ENCODE measurements at regions not wholly inside any gene's neighbourhood (a gene's known extent, or its start where the extent isn't known, plus 50 kb on each side); places are given as distances from the start of the nearest gene placed in this dataset.

DNA sequence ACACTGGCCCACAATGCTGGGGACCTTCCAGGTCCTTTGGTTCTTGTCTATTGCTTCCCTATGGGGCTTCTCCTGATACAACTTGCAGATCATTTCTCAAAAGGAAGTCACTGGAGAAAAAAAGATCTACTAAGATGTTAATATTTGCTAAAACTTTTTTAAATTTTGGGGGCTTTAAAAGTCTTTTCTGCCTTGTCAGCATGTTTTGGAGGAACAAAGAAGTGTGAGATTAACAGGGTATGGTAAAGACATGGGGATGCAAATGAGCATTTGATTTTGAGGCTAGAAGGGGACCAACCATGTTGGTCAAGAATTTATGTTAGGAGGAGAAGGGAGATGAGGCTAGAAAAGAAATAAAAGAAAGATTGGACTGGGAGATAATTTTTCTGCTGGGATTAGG, 515.4 kb downstream of the HTR7 start:
- H3K4me1 ChIP-seq (ENCODE audit: control insufficient read depth in 2 of 3, insufficient read depth in 2 of 3, low read depth in 1 of 3, low read length in 3 of 3) = no peaks in the 10 kb centered on the region
- H3K4me3 ChIP-seq (ENCODE audit: low read length in 3 of 3) = no peak overlapping the region
- no peaks in the 10 kb centered on the region for H3K9me3 ChIP-seq (ENCODE audit: control insufficient read depth in 2 of 3, insufficient read depth in 1 of 3, low read length in 3 of 3)
- FAIRE-seq (no peak), DNase-seq (no peak)
- TF ChIP-seq, protein P1, sequence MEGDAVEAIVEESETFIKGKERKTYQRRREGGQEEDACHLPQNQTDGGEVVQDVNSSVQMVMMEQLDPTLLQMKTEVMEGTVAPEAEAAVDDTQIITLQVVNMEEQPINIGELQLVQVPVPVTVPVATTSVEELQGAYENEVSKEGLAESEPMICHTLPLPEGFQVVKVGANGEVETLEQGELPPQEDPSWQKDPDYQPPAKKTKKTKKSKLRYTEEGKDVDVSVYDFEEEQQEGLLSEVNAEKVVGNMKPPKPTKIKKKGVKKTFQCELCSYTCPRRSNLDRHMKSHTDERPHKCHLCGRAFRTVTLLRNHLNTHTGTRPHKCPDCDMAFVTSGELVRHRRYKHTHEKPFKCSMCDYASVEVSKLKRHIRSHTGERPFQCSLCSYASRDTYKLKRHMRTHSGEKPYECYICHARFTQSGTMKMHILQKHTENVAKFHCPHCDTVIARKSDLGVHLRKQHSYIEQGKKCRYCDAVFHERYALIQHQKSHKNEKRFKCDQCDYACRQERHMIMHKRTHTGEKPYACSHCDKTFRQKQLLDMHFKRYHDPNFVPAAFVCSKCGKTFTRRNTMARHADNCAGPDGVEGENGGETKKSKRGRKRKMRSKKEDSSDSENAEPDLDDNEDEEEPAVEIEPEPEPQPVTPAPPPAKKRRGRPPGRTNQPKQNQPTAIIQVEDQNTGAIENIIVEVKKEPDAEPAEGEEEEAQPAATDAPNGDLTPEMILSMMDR (IDR thresholded peaks at IDR 0.05; ENCODE audit: borderline replicate concordance, extremely low read depth, insufficient read depth) = no peak
- no peak overlapping the region for H3K27ac ChIP-seq (ENCODE audit: low read depth in 2 of 2, low read length in 2 of 2)
- no peaks in the 10 kb centered on the region for H3K36me3 ChIP-seq (ENCODE audit: control insufficient read depth in 2 of 3, insufficient read depth in 3 of 3, low read length in 3 of 3)
- no peaks in the 10 kb centered on the region for H3K27me3 ChIP-seq (ENCODE audit: control insufficient read depth, insufficient read depth, low read length)
- intact Hi-C loops (cut with DNase I) = no loop called here
- H3K9ac ChIP-seq (ENCODE audit: low read length in 3 of 3) = no peak overlapping the region

DNA sequence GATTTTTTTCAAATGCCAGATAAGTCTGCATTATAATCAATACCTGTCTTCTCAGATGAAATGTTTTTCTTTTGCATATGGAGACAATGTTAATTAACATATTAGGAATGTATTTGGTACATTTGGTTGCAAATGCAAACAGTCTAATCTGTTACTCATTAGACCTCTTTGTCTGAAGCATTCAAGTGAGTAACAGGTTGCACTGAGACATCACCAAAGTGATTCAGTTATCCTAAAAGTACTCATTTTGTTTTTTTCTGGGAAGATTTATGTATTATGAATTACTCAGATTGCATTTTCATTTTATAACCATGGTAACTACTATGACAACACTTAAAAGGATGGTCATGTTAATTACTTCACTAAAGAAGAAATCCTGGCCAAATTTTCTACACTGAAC, 513.6 kb downstream of the HTR7 start:
- H3K27ac ChIP-seq (ENCODE audit: low read depth in 2 of 2, low read length in 2 of 2) = no peak overlapping the region
- FAIRE-seq = no peak
- intact Hi-C loops (cut with DNase I) = no loop called here

DNA sequence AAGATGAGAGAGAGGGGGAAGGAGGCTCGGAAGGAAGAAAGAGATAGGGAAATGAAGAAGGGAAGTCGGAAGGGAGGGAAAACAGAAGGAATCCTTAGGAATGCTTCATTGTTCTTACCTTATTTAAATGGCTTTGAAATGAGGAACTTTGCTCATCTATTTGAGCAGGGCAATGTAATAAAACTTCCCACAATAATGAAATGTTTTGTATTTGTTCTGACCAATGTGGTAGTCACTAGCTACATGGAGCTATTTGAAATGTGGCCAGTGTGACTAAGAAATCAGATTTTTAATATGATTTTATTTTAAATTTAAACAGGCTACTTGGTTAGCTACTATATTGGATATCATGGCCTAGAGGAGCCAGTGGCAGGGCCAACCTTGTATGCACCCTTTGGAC, 510.6 kb downstream of the HTR7 start:
- no peak overlapping the region for H3K27ac ChIP-seq (ENCODE audit: low read depth in 2 of 2, low read length in 2 of 2)
- no peak for FAIRE-seq
- no peak overlapping the region for H3K9ac ChIP-seq (ENCODE audit: low read length in 3 of 3)
- TF ChIP-seq, protein P1 (IDR thresholded peaks at IDR 0.05; ENCODE audit: borderline replicate concordance, extremely low read depth, insufficient read depth) = no peak
- no peaks in the 10 kb centered on the region for H3K4me1 ChIP-seq (ENCODE audit: control insufficient read depth in 2 of 3, insufficient read depth in 2 of 3, low read depth in 1 of 3, low read length in 3 of 3)
- no peaks in the 10 kb centered on the region for H3K36me3 ChIP-seq (ENCODE audit: control insufficient read depth in 2 of 3, insufficient read depth in 3 of 3, low read length in 3 of 3)
- H3K9me3 ChIP-seq (ENCODE audit: control insufficient read depth in 2 of 3, insufficient read depth in 1 of 3, low read length in 3 of 3) = no peaks in the 10 kb centered on the region
- no peak overlapping the region for H3K4me3 ChIP-seq (ENCODE audit: low read length in 3 of 3)
- no peaks in the 10 kb centered on the region for H3K27me3 ChIP-seq (ENCODE audit: control insufficient read depth, insufficient read depth, low read length)
- intact Hi-C loops (cut with DNase I) = no loop called here
- DNase-seq = no peak

More for the DNA sequence above, 513.6 kb downstream of the HTR7 start:
- Histone ChIP-seq H3K4me3 (ENCODE audit: low read length in 3 of 3) (no peak overlapping the region), H3K4me1 (ENCODE audit: control insufficient read depth in 2 of 3, insufficient read depth in 2 of 3, low read depth in 1 of 3, low read length in 3 of 3) (no peaks in the 10 kb centered on the region), H3K27me3 (ENCODE audit: control insufficient read depth, insufficient read depth, low read length) (no peaks in the 10 kb centered on the region), H3K9me3 (ENCODE audit: control insufficient read depth in 2 of 3, insufficient read depth in 1 of 3, low read length in 3 of 3) (no peaks in the 10 kb centered on the region), H3K36me3 (ENCODE audit: control insufficient read depth in 2 of 3, insufficient read depth in 3 of 3, low read length in 3 of 3) (no peaks in the 10 kb centered on the region), H3K9ac (ENCODE audit: low read length in 3 of 3) (no peak overlapping the region)
- TF ChIP-seq, protein P1 (IDR thresholded peaks at IDR 0.05; ENCODE audit: borderline replicate concordance, extremely low read depth, insufficient read depth) = no peak
- no peak for DNase-seq

DNA sequence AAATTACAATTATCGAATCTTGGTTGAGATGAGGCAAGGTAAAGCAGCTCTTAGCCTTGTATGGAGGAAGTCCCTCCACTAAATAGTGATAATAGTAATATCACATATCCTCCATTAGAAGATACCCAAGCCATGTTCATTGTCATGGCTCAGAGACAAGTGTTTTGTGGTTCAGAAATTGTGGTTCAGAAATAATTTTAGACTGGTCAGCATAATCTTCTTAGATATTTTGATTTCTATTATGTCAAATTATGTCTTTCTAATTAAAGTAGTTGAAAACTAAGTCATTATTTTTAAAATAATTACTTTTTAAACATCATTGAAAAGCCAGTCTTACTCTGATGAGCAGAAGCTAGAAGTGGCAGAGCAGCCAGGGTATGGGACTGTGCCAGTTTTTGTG, 507.7 kb downstream of the HTR7 start:
- Histone ChIP-seq H3K27ac (ENCODE audit: low read depth in 2 of 2, low read length in 2 of 2) (no peak overlapping the region), H3K9ac (ENCODE audit: low read length in 3 of 3) (no peak overlapping the region), H3K9me3 (ENCODE audit: control insufficient read depth in 2 of 3, insufficient read depth in 1 of 3, low read length in 3 of 3) (no peaks in the 10 kb centered on the region), H3K4me1 (ENCODE audit: control insufficient read depth in 2 of 3, insufficient read depth in 2 of 3, low read depth in 1 of 3, low read length in 3 of 3) (no peaks in the 10 kb centered on the region), H3K36me3 (ENCODE audit: control insufficient read depth in 2 of 3, insufficient read depth in 3 of 3, low read length in 3 of 3) (no peaks in the 10 kb centered on the region), H3K27me3 (ENCODE audit: control insufficient read depth, insufficient read depth, low read length) (no peaks in the 10 kb centered on the region), H3K4me3 (ENCODE audit: low read length in 3 of 3) (no peak overlapping the region)
- TF ChIP-seq, protein P1 (IDR thresholded peaks at IDR 0.05; ENCODE audit: borderline replicate concordance, extremely low read depth, insufficient read depth) = no peak
- intact Hi-C loops (cut with DNase I) = no loop called here
- DNase-seq = no peak
- no peak for FAIRE-seq

Measured in kidney (tissue), 13 donors.